K562 (cell line): ENCODE measurements at regions not wholly inside any gene's neighbourhood (a gene's known extent, or its start where the extent isn't known, plus 50 kb on each side); places are given as distances from the start of the nearest gene placed in this dataset.

Experiments
- ATAC-seq: fragments of 200-7000 bp; cut with Tn5 transposase; 3 replicates; pipeline ENCODE4 v1.9.1; 2020; ENCODE audit warnings: moderate library complexity
- BruUV-seq: library from RNA; stranded (reverse); fragments of 400-500 nt; replicated peaks from 2 replicates; lab custom pipeline; 2021; lab: Mats Ljungman, UMichigan
- CTCF ChIA-PET: fragments of 300-600 bp; formaldehyde crosslinking; extraction: SDS; loops from one replicate; lab custom pipeline; 2021; ENCODE audit warnings: low intra/inter-chr PET ratio; lab: Yijun Ruan, JAX
- POLR2A ChIA-PET: fragments of 300-600, 350-650 bp; sonication (Branson Sonifier 250); formaldehyde crosslinking; extraction: SDS; loops from one replicate; lab custom pipeline; 2021; ENCODE audit warnings: antibody characterized with exemption, inconsistent platforms; lab: Yijun Ruan, JAX
- DNase-seq, 4 experiments: peaks; one replicate each; pipeline versions ENCODE4 v3.0.0 to v3.0.0-alpha.2; 2011 to 2018; ENCODE audit warnings: low spot score in 3 of 4, mixed read lengths in 3 of 4; ENCODE audit errors: extremely low read depth in 1 of 4
- FAIRE-seq: peaks from 2 replicates; lab custom pipeline; 2011; peaks lifted over from hg19 to GRCh38; lab: Jason Lieb, UNC
- H2AFZ ChIP-seq: 2 replicates; pipeline ENCODE4 v1.6.0; 2011; ENCODE audit warnings: low read depth, low read length, control low read depth, inconsistent platforms
- H3K27ac ChIP-seq: fragments of 200-600 bp; 3 replicates; pipeline ENCODE4 v1.8.0; 2011; ENCODE audit warnings: low read depth, mild to moderate bottlenecking, control low read depth, inconsistent platforms, low read length, moderate library complexity, mixed read lengths; ENCODE audit errors: extremely low read depth
- H3K27me3 ChIP-seq, 2 experiments: fragments of 300-600 bp in 1 of 2; 2 replicates in 1 of 2; 3 replicates in 1 of 2; pipeline versions ENCODE4 v1.6.0 to v1.8.0; 2011; ENCODE audit warnings: inconsistent platforms in 2 of 2, low read length in 2 of 2, mild to moderate bottlenecking in 1 of 2, mixed read lengths in 1 of 2, moderate library complexity in 1 of 2; ENCODE audit not compliant: control insufficient read depth in 2 of 2, insufficient read depth in 2 of 2
- H3K36me3 ChIP-seq: fragments of 300-600 bp; 3 replicates; pipeline ENCODE4 v1.8.0; 2011; ENCODE audit warnings: mild to moderate bottlenecking, low read length, inconsistent platforms; ENCODE audit not compliant: control insufficient read depth, insufficient read depth
- H3K4me1 ChIP-seq, 2 experiments: fragments of 200-600 bp in 1 of 2; replicated peaks in 1 of 2; 2 replicates in 1 of 2; 3 replicates in 1 of 2; pipeline versions ENCODE4 v1.5.1 to v1.8.0; 2011; ENCODE audit warnings: inconsistent platforms in 2 of 2, low read length in 2 of 2, mild to moderate bottlenecking in 1 of 2, mixed read lengths in 1 of 2, moderate library complexity in 1 of 2; ENCODE audit not compliant: control insufficient read depth in 2 of 2, insufficient read depth in 2 of 2
- H3K4me2 ChIP-seq: 2 replicates; pipeline ENCODE4 v1.6.1; 2011; ENCODE audit warnings: low read length, control low read depth, inconsistent platforms, mixed read lengths; ENCODE audit not compliant: insufficient read depth
- H3K4me3 ChIP-seq: fragments of 200-600 bp; sonication (generic), shearing (Covaris generic); 2 replicates; pipeline ENCODE4 v1.5.1; 2016; ENCODE audit warnings: control low read depth, inconsistent platforms
- H3K79me2 ChIP-seq: fragments of 200-600 bp; 3 replicates; pipeline ENCODE4 v1.8.0; 2011; ENCODE audit warnings: low read length, inconsistent platforms; ENCODE audit not compliant: control insufficient read depth, insufficient read depth
- H3K9ac ChIP-seq, 2 experiments: 2 replicates each; pipeline versions ENCODE4 v1.6.0 to v1.6.1; 2011; ENCODE audit warnings: low read depth in 2 of 2, low read length in 2 of 2, control low read depth in 1 of 2, inconsistent platforms in 1 of 2, mild to moderate bottlenecking in 1 of 2, mixed read lengths in 1 of 2; ENCODE audit not compliant: insufficient read depth in 1 of 2
- H3K9me1 ChIP-seq: one replicate; pipeline ENCODE4 v1.6.0; 2011; ENCODE audit warnings: inconsistent platforms, mild to moderate bottlenecking, low read length, moderate library complexity; ENCODE audit not compliant: control insufficient read depth, insufficient read depth
- H3K9me3 ChIP-seq: replicated peaks from 2 replicates; pipeline ENCODE4 v1.5.1; 2011; ENCODE audit warnings: low read depth, low read length, inconsistent platforms; ENCODE audit not compliant: control insufficient read depth, insufficient read depth
- H4K20me1 ChIP-seq: replicated peaks from 2 replicates; pipeline ENCODE4 v1.6.1; 2011; ENCODE audit warnings: low read length, inconsistent platforms, mixed read lengths; ENCODE audit not compliant: control insufficient read depth, insufficient read depth
- ASH1L ChIP-seq: fragments of 450-650 bp; IDR thresholded peaks from 2 replicates; pipeline ENCODE4 v1.6.1; 2018; ENCODE audit warnings: borderline replicate concordance, mild to moderate bottlenecking, low read depth; ENCODE audit not compliant: partially characterized antibody
- GTF2A2 ChIP-seq: IDR thresholded peaks from 2 replicates; pipeline ENCODE4 v1.6.1; 2016; ENCODE audit warnings: mild to moderate bottlenecking, missing genetic modification characterization, missing compliant biosample characterization
- SREBF1 ChIP-seq: fragments of 150-350 bp; IDR thresholded peaks from 2 replicates; pipeline ENCODE4 v1.6.1; 2014; ENCODE audit warnings: antibody characterized with exemption, low read depth, low read length, borderline replicate concordance
- XRCC5 ChIP-seq: fragments of 200-400 bp; formaldehyde crosslinking; IDR thresholded peaks from 2 replicates; pipeline ENCODE4 v1.6.1; 2017; ENCODE audit warnings: low read depth, mild to moderate bottlenecking, low read length
- ZFPM2 ChIP-seq: fragments of 250-450 bp; sonication (Bioruptor Pico); IDR thresholded peaks from 2 replicates; pipeline ENCODE4 v1.5.1; 2022; ENCODE audit warnings: mild to moderate bottlenecking
- ZNF512 ChIP-seq: IDR thresholded peaks from 2 replicates; pipeline ENCODE4 v1.6.1; 2016; ENCODE audit warnings: missing genetic modification characterization, missing compliant biosample characterization
- WGBS: fragments of 100-300 bp; shearing (Covaris generic); methylation state at CpG from one replicate; pipeline ENCODE4 v1.1.6; 2016; ENCODE audit warnings: low coverage, mixed read lengths; ENCODE audit not compliant: insufficient coverage; ENCODE audit errors: missing lambda C conversion rate; 5-methylcytosine and 5-hydroxymethylcytosine counted together
- in situ Hi-C: fragments of 300-500 bp; cut with MboI; formaldehyde crosslinking; loops from 4 replicates; pipeline ENCODE4 v1.15.0; 2018; ENCODE audit warnings: inconsistent platforms, mixed read lengths
- intact Hi-C: fragments of 100-400 bp; cut with micrococcal nuclease; formaldehyde crosslinking; loops from 2 replicates; pipeline ENCODE4 v1.14.2; 2022

- DNase-seq: no peak
- in situ Hi-C loops: no loop called here
- H3K9me1 ChIP-seq: no peaks in the 10 kb centered on the region
- no peaks in the 10 kb centered on the region for H3K9me3 ChIP-seq
- POLR2A ChIA-PET: no interaction called here
- no peak overlapping the region for H2AFZ ChIP-seq
- no peaks in the 10 kb centered on the region for H3K36me3 ChIP-seq
- whole genome bisulfite sequencing: 0% methylated on average over 1 of the region's 1 CpG
- TF ChIP-seq ZNF512 (tag): no peak
- no peak for TF ChIP-seq ZFPM2 (CRISPR knock-in tag)
- no peak for TF ChIP-seq XRCC5
- no peak for TF ChIP-seq SREBF1
- no peak for TF ChIP-seq GTF2A2 (tag)
- no peak for TF ChIP-seq ASH1L
- TF ChIP-seq, all 486 proteins: peak for 0
- CTCF ChIA-PET: no interaction called here
- ATAC-seq (no peak), FAIRE-seq (no peak)
- intact Hi-C loops: no loop called here
- Histone ChIP-seq H3K9ac (no peak overlapping the region), H4K20me1 (no peaks in the 10 kb centered on the region), H3K79me2 (no peaks in the 10 kb centered on the region), H3K27ac (no peak overlapping the region), H3K4me1 (no peaks in the 10 kb centered on the region), H3K4me2 (no peak overlapping the region), H3K27me3 (no peaks in the 10 kb centered on the region), H3K4me3 (no peak overlapping the region)
- BruUV-seq: no TSS peak
Observed at GRCh38 chr1:83017276-83017675, 981.7 kb downstream of the TTLL7 start.
